PC-3 (cell line): ENCODE measurements at regions not wholly inside any gene's neighbourhood (a gene's known extent, or its start where the extent isn't known, plus 50 kb on each side); places are given as distances from the start of the nearest gene placed in this dataset.
"Not testable (repeated sequence)": the region's sequence is repeated elsewhere in the genome, so short reads cannot be mapped to it uniquely, and the experiment has no call there.

Experiments
- ATAC-seq: fragments of 200-7000 bp; cut with Tn5 transposase; 2 replicates; pipeline ENCODE4 v1.9.1; 2020; ENCODE audit warnings: mild to moderate bottlenecking, moderate library complexity
- BruUV-seq: library from RNA; stranded (reverse); fragments of 400-500 nt; replicated peaks from 2 replicates; lab custom pipeline; 2021; lab: Mats Ljungman, UMichigan
- CTCF ChIA-PET: fragments of 300-600 bp; sonication (Branson Sonifier 250); formaldehyde crosslinking; loops from one replicate; lab custom pipeline; 2022; ENCODE audit warnings: antibody characterized with exemption; lab: Charles Lee
- POLR2A ChIA-PET: fragments of 300-600 bp; sonication (Branson Sonifier 250); formaldehyde crosslinking; loops from one replicate; lab custom pipeline; 2022; ENCODE audit warnings: antibody characterized with exemption; ENCODE audit not compliant: unreplicated experiment; lab: Charles Lee
- DNase-seq: peaks from one replicate; pipeline ENCODE4 v3.0.0-alpha.2; 2015
- H2AFZ ChIP-seq: fragments of 300-600 bp; sonication (generic); 2 replicates; pipeline ENCODE4 v1.6.0; 2016; ENCODE audit warnings: antibody characterized with exemption, low read length
- H3F3A ChIP-seq: fragments of 300-600 bp; sonication (generic); one replicate; pipeline ENCODE4 v1.6.0; 2017; ENCODE audit warnings: antibody characterized with exemption, low read length, control low read depth, mild to moderate bottlenecking; ENCODE audit not compliant: unreplicated experiment
- H3K27ac ChIP-seq: fragments of 300-600 bp; sonication (generic); 2 replicates; pipeline ENCODE4 v1.5.1; 2016; ENCODE audit warnings: mild to moderate bottlenecking, low read length
- H3K27me3 ChIP-seq: fragments of 300-600 bp; sonication (generic); 2 replicates; pipeline ENCODE4 v1.6.1; 2016; ENCODE audit warnings: low read length, mixed read lengths
- H3K36me3 ChIP-seq: fragments of 300-600 bp; sonication (generic); 2 replicates; pipeline ENCODE4 v1.6.1; 2016; ENCODE audit warnings: low read depth, mixed run types, low read length, mixed read lengths
- H3K4me1 ChIP-seq: fragments of 300-600 bp; sonication (generic); 2 replicates; pipeline ENCODE4 v1.5.1; 2016; ENCODE audit warnings: low read length; ENCODE audit not compliant: insufficient read depth
- H3K4me2 ChIP-seq: fragments of 300-600 bp; sonication (generic); 2 replicates; pipeline ENCODE4 v1.6.0; 2016; ENCODE audit warnings: low read length
- H3K4me3 ChIP-seq: fragments of 300-600 bp; sonication (generic); 2 replicates; pipeline ENCODE4 v1.5.1; 2016; ENCODE audit warnings: mild to moderate bottlenecking, low read length, mixed read lengths
- H3K79me2 ChIP-seq: fragments of 300-600 bp; sonication (generic); 2 replicates; pipeline ENCODE4 v1.6.1; 2017; ENCODE audit warnings: low read length, mixed read lengths
- H3K9ac ChIP-seq: fragments of 300-600 bp; sonication (generic); 2 replicates; pipeline ENCODE4 v1.6.0; 2016; ENCODE audit warnings: mild to moderate bottlenecking, low read length
- H3K9me2 ChIP-seq: fragments of 300-600 bp; sonication (generic); replicated peaks from 2 replicates; pipeline ENCODE4 v1.6.1; 2016; ENCODE audit warnings: mixed run types, low read length, mixed read lengths
- H3K9me3 ChIP-seq: fragments of 300-600 bp; sonication (generic); 2 replicates; pipeline ENCODE4 v1.6.1; 2016; ENCODE audit warnings: low read length, mixed read lengths
- H4K20me1 ChIP-seq: fragments of 300-600 bp; sonication (generic); 2 replicates; pipeline ENCODE4 v1.6.1; 2016; ENCODE audit warnings: low read length, mixed read lengths
- intact Hi-C: fragments of 100-400 bp; cut with micrococcal nuclease; formaldehyde crosslinking; loops from 2 replicates; pipeline ENCODE4 v1.9.0; 2023
- TF ChIP-seq, protein P1 (sequence below): fragments of 300-600 bp; sonication (generic); conservative IDR thresholded peaks from 2 replicates; pipeline ENCODE4 v1.5.1; 2017; ENCODE audit warnings: antibody characterized with exemption, low read depth, mild to moderate bottlenecking, low read length

DNA sequence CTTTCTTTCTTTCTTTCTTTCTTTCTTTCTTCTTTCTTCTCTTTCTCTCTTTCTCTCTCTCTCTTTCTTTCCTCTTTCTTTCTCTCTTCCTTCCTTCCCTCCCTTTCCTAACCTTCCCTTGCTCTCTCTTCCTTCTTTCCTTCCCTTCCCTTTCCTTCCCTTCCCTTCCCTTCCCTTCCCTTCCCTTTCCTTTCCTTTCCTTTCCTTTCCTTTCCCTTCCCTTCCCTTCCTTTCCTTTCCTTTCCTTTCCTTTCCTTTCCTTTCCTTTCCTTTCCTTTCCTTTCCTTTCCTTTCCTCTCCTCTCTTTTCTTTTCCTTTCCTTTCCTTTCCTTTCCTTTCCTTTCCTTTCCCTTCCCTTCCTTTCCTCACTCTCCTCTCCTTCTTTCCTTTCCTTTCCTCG lies 5294.1 kb upstream of the TPTE start:
- H3F3A ChIP-seq, H3K27ac ChIP-seq, H3K4me3 ChIP-seq, H3K79me2 ChIP-seq, POLR2A ChIA-PET, DNase-seq, CTCF ChIA-PET, H3K9ac ChIP-seq, H4K20me1 ChIP-seq, BruUV-seq, ATAC-seq, H2AFZ ChIP-seq, intact Hi-C loops, H3K4me1 ChIP-seq, H3K4me2 ChIP-seq, H3K36me3 ChIP-seq, H3K27me3 ChIP-seq, H3K9me2 ChIP-seq: not testable (repeated sequence)
- peaks cover 31% of the 10 kb centered on the region for H3K9me3 ChIP-seq

DNA sequence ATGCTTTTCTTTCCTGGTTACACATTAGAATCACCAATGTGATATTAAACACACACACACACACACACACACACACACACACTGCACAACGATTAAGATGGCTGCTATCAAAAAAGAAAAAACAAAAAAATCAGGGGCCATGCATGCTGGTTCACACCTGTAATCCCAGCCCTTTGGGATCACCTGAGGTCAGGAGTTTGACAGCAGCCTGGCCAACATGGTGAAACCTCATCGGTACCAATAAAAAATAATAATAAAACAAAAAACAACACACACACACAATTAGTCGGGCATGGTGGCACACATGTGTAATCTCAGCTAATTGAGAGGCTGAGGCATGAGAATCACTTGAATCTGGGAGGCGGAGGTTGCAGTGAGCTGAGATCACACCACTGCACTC lies 5290.8 kb upstream of the TPTE start:
- POLR2A ChIA-PET, H3K9ac ChIP-seq, H4K20me1 ChIP-seq, H2AFZ ChIP-seq, H3K27me3 ChIP-seq, BruUV-seq, H3K4me3 ChIP-seq, CTCF ChIA-PET, H3K4me2 ChIP-seq, H3F3A ChIP-seq, H3K27ac ChIP-seq, ATAC-seq, H3K4me1 ChIP-seq, H3K9me2 ChIP-seq, DNase-seq, H3K36me3 ChIP-seq, intact Hi-C loops, H3K79me2 ChIP-seq: not testable (repeated sequence)
- peaks cover 21% of the 10 kb centered on the region; the same call in 1 of the 2 replicates for H3K9me3 ChIP-seq

DNA sequence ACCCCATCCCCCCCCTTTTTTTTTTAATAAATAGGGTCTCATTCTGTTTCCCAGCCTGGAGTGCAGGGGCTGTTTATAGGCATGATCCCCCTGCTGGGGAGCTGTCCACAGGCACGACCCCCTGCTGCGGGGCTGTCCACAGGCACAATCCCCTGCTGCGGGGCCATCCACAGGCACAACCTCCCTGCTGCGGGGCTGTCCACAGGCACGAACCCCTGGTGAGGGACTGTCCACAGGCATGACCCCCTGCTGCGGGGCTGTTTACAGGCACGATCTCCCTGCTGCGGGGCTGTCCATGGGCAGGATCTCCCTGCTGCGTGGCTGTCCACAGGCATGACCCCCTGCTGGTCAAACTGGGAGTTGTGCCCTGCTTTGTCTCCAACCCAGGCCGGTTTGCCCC lies 5290.1 kb upstream of the TPTE start:
- H3K36me3 ChIP-seq, BruUV-seq, H3K4me3 ChIP-seq, H3K4me1 ChIP-seq, H3F3A ChIP-seq, POLR2A ChIA-PET, H3K27ac ChIP-seq, H3K9me2 ChIP-seq, intact Hi-C loops, H3K79me2 ChIP-seq, H3K9ac ChIP-seq, ATAC-seq, DNase-seq, CTCF ChIA-PET, H3K4me2 ChIP-seq, H3K27me3 ChIP-seq, H4K20me1 ChIP-seq, H2AFZ ChIP-seq: not testable (repeated sequence)
- TF ChIP-seq, protein P1, sequence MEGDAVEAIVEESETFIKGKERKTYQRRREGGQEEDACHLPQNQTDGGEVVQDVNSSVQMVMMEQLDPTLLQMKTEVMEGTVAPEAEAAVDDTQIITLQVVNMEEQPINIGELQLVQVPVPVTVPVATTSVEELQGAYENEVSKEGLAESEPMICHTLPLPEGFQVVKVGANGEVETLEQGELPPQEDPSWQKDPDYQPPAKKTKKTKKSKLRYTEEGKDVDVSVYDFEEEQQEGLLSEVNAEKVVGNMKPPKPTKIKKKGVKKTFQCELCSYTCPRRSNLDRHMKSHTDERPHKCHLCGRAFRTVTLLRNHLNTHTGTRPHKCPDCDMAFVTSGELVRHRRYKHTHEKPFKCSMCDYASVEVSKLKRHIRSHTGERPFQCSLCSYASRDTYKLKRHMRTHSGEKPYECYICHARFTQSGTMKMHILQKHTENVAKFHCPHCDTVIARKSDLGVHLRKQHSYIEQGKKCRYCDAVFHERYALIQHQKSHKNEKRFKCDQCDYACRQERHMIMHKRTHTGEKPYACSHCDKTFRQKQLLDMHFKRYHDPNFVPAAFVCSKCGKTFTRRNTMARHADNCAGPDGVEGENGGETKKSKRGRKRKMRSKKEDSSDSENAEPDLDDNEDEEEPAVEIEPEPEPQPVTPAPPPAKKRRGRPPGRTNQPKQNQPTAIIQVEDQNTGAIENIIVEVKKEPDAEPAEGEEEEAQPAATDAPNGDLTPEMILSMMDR = peak; percentile 20; the same call in 1 of the 2 replicates
- peaks cover 24% of the 10 kb centered on the region; the same call in 1 of the 2 replicates for H3K9me3 ChIP-seq

DNA sequence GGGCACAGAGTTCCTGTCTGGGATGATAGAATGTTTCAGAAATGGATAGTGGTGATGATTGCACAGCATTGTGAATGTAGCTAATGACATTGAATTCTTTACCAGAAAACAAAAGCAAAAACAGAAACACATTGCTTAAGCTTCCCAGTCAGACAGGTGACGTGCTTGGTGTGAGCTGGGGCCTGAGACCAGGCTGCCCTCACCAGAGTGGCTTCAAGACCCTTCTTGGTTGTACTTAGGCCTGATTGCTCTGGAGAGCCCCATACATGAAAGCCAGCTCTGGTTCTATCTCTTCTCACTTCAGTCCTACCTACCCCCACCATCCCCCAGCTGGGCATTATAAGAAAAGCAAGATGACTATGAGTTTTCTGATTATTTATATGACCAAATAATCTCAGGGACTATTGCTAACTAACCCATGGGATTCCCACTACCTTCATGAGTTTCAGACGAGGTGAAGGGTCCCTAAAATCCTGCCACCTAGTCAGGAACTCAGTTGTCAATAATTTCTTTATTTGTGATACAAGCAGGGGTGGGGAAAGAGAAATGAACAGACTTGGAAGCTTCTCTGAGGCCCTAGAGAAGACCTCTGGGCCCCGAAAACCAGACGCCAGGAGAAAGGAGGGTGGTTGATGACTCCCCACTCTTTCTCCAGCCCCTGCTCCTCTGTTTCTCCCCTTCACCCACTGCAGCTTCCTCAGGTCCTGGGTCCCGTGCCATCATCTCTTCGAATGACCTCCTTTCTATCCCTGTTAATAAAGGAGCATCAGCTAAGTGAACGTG lies 5289.0 kb upstream of the TPTE start:
- CTCF ChIA-PET = not testable (repeated sequence)

DNA sequence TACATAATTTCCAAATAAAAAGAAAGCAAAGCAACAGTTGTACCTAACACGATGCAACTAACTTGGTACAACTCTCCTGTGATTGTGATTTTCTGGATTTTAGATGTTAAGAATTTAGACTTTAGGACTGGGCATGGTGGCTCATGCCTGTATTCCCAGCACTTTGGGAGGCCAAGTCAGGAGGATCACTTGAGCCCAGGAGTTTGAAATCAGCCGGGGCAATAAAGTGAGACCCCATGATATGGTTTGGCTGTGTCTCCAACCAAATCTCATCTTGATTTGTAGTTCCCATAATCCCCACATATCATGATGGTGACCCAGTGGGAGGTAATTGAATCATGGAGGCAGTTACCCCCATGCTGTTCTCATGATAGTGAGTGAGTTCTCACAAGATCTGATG lies 5285.6 kb upstream of the TPTE start:
- H3K4me3 ChIP-seq, DNase-seq, H3F3A ChIP-seq, intact Hi-C loops, H3K4me2 ChIP-seq, H4K20me1 ChIP-seq, BruUV-seq, H3K9ac ChIP-seq, H3K27ac ChIP-seq, CTCF ChIA-PET, POLR2A ChIA-PET, H3K4me1 ChIP-seq, H3K36me3 ChIP-seq, H3K9me2 ChIP-seq, H3K79me2 ChIP-seq, H3K27me3 ChIP-seq, H2AFZ ChIP-seq, ATAC-seq: not testable (repeated sequence)
- H3K9me3 ChIP-seq = peaks cover 27% of the 10 kb centered on the region; the same call in 1 of the 2 replicates

More for the DNA sequence above, 5289.0 kb upstream of the TPTE start:
- H3K27me3 ChIP-seq, H3K79me2 ChIP-seq, BruUV-seq, H3K36me3 ChIP-seq, H3F3A ChIP-seq, H2AFZ ChIP-seq, H3K4me2 ChIP-seq, H4K20me1 ChIP-seq, DNase-seq, H3K4me1 ChIP-seq, intact Hi-C loops, H3K9me2 ChIP-seq, ATAC-seq, H3K27ac ChIP-seq, H3K9ac ChIP-seq, H3K4me3 ChIP-seq, POLR2A ChIA-PET: not testable (repeated sequence)
- H3K9me3 ChIP-seq = peaks cover 31% of the 10 kb centered on the region; the same call in 1 of the 2 replicates
